Mesenchymal stem cell (in vitro differentiated cells and primary cell): ENCODE measurements at regions not wholly inside any gene's neighbourhood (a gene's known extent, or its start where the extent isn't known, plus 50 kb on each side); places are given as distances from the start of the nearest gene placed in this dataset.

Experiments used
- DNase-seq: peaks from one replicate; pipeline ENCODE4 v3.0.0-alpha.2; 2013
- H2AFZ ChIP-seq: one replicate; pipeline ENCODE4 v1.6.1; 2013; ENCODE audit warnings: low read depth, mild to moderate bottlenecking, control low read depth, inconsistent platforms, low read length, moderate library complexity
- H2AK5ac ChIP-seq: 2 replicates; pipeline ENCODE4 v1.6.1; 2013; ENCODE audit warnings: low read length, moderate library complexity, mild to moderate bottlenecking, inconsistent platforms; ENCODE audit not compliant: severe bottlenecking
- H2BK120ac ChIP-seq: one replicate; pipeline ENCODE4 v1.6.1; 2013; ENCODE audit warnings: low read depth, mild to moderate bottlenecking, inconsistent platforms, low read length, moderate library complexity
- H2BK12ac ChIP-seq, 2 experiments: one replicate each; pipeline ENCODE4 v1.6.1; 2013; ENCODE audit warnings: inconsistent platforms in 2 of 2, low read length in 2 of 2, mild to moderate bottlenecking in 2 of 2, moderate library complexity in 2 of 2, control low read depth in 1 of 2
- H2BK15ac ChIP-seq: one replicate; pipeline ENCODE4 v1.6.1; 2013; ENCODE audit warnings: mild to moderate bottlenecking, low read depth, inconsistent platforms; ENCODE audit not compliant: poor library complexity, severe bottlenecking
- H2BK5ac ChIP-seq: 2 replicates; pipeline ENCODE4 v1.6.1; 2013; ENCODE audit warnings: low read depth, mild to moderate bottlenecking, low read length, control low read depth, inconsistent platforms; ENCODE audit not compliant: poor library complexity, severe bottlenecking
- H3K14ac ChIP-seq, 2 experiments: one replicate each; pipeline ENCODE4 v1.6.1; 2013; ENCODE audit warnings: inconsistent platforms in 2 of 2, low read length in 2 of 2, control low read depth in 1 of 2, mild to moderate bottlenecking in 1 of 2, moderate library complexity in 1 of 2
- H3K18ac ChIP-seq, 2 experiments: one replicate each; pipeline ENCODE4 v1.6.1; 2013; ENCODE audit warnings: inconsistent platforms in 2 of 2, low read length in 2 of 2, control low read depth in 1 of 2, low read depth in 1 of 2, mild to moderate bottlenecking in 1 of 2
- H3K23ac ChIP-seq, 2 experiments: one replicate each; pipeline ENCODE4 v1.6.1; 2013; ENCODE audit warnings: inconsistent platforms in 2 of 2, low read length in 2 of 2, mild to moderate bottlenecking in 2 of 2, moderate library complexity in 2 of 2, control low read depth in 1 of 2
- H3K27ac ChIP-seq: 2 replicates; pipeline ENCODE4 v1.5.1; 2013; ENCODE audit warnings: mild to moderate bottlenecking, moderate library complexity, low read length, control low read depth, inconsistent platforms; ENCODE audit not compliant: poor library complexity, severe bottlenecking
- H3K27me3 ChIP-seq, 2 experiments: 2 replicates each; pipeline versions ENCODE4 v1.6.1 to v1.7.0; 2013; ENCODE audit warnings: low read length in 2 of 2, mild to moderate bottlenecking in 2 of 2, moderate library complexity in 2 of 2, control low read depth in 1 of 2, inconsistent platforms in 1 of 2; ENCODE audit not compliant: control insufficient read depth in 1 of 2, insufficient read depth in 1 of 2
- H3K36me3 ChIP-seq, 2 experiments: 2 replicates each; pipeline versions ENCODE4 v1.6.1 to v1.7.0; 2013; ENCODE audit warnings: low read length in 2 of 2, control low read depth in 1 of 2, inconsistent platforms in 1 of 2, low read depth in 1 of 2, mild to moderate bottlenecking in 1 of 2; ENCODE audit not compliant: insufficient read depth in 2 of 2, control insufficient read depth in 1 of 2
- H3K4ac ChIP-seq, 2 experiments: one replicate each; pipeline ENCODE4 v1.6.1; 2013; ENCODE audit warnings: inconsistent platforms in 2 of 2, low read length in 2 of 2, mild to moderate bottlenecking in 2 of 2, moderate library complexity in 2 of 2, control low read depth in 1 of 2, low read depth in 1 of 2
- H3K4me1 ChIP-seq: 2 replicates; pipeline ENCODE4 v1.6.1; 2013; ENCODE audit warnings: low read depth, low read length, control low read depth; ENCODE audit not compliant: control insufficient read depth, insufficient read depth
- H3K4me2 ChIP-seq: 2 replicates; pipeline ENCODE4 v1.6.1; 2013; ENCODE audit warnings: low read length, mild to moderate bottlenecking, inconsistent platforms; ENCODE audit not compliant: poor library complexity, severe bottlenecking
- H3K4me3 ChIP-seq, 2 experiments: 2 replicates each; pipeline versions ENCODE4 v1.5.1 to v1.7.0; 2013; ENCODE audit warnings: low read length in 2 of 2, mild to moderate bottlenecking in 2 of 2, control low read depth in 1 of 2, low read depth in 1 of 2; ENCODE audit not compliant: insufficient read depth in 1 of 2
- H3K79me1 ChIP-seq: replicated peaks from 2 replicates; pipeline ENCODE4 v1.6.1; 2013; ENCODE audit warnings: mild to moderate bottlenecking, control low read depth, low read length, inconsistent platforms; ENCODE audit not compliant: poor library complexity, severe bottlenecking
- H3K9ac ChIP-seq: 2 replicates; pipeline ENCODE4 v1.7.0; 2013; ENCODE audit warnings: mild to moderate bottlenecking, low read length, moderate library complexity
- H3K9me3 ChIP-seq: 2 replicates; pipeline ENCODE4 v1.7.0; 2013; ENCODE audit warnings: mild to moderate bottlenecking, low read length; ENCODE audit not compliant: control insufficient read depth
- H4K8ac ChIP-seq: one replicate; pipeline ENCODE4 v1.6.1; 2013; ENCODE audit warnings: inconsistent platforms, mild to moderate bottlenecking, low read length, moderate library complexity
- H4K91ac ChIP-seq: one replicate; pipeline ENCODE4 v1.6.1; 2013; ENCODE audit warnings: mild to moderate bottlenecking, low read length, inconsistent platforms
- WGBS: methylation state at CpG from one replicate; pipeline ENCODE4 v1.1.7; 2013; ENCODE audit warnings: mixed read lengths; 5-methylcytosine and 5-hydroxymethylcytosine counted together

DNA sequence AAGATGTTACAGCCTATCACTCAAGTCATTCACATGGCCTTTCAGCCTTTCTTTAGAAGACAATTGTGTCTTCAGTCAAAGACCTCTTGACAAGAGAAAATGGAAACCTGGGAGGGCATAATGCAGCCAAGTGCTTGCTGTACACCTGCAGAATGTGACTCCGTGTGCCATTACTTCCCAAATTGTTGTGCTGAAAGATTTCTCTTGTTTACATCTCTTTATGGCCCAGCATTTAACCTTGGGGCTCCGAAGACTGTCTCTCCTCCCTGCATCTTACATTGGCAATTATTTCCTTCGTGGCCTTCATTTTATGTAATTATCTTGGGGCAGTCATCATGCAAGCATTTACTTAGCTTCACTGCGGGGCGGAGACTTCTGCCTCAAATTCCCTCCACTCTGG, 287.0 kb downstream of the TCF7L2 start:
- H2BK120ac ChIP-seq: no peak overlapping the region
- H4K91ac ChIP-seq: no peak overlapping the region
- H2BK12ac ChIP-seq: no peak overlapping the region
- no peaks in the 10 kb centered on the region for H3K9me3 ChIP-seq
- H3K14ac ChIP-seq: no peak overlapping the region
- H2AK5ac ChIP-seq: no peak overlapping the region
- no peaks in the 10 kb centered on the region for H3K79me1 ChIP-seq
- H3K23ac ChIP-seq: no peak overlapping the region
- H2AFZ ChIP-seq: no peak overlapping the region
- no peak overlapping the region for H3K18ac ChIP-seq
- H3K4ac ChIP-seq: no peak overlapping the region
- 93% methylated on average over 5 of the region's 5 CpGs for WGBS
- no peak overlapping the region for H4K8ac ChIP-seq
- no peak overlapping the region for H3K27ac ChIP-seq
- no peaks in the 10 kb centered on the region for H3K4me1 ChIP-seq
- H2BK15ac ChIP-seq: no peak overlapping the region
- no peak overlapping the region for H3K4me3 ChIP-seq
- H3K36me3 ChIP-seq: no peaks in the 10 kb centered on the region
- H3K4me2 ChIP-seq: no peak overlapping the region
- no peak overlapping the region for H2BK5ac ChIP-seq
- H3K9ac ChIP-seq: no peak overlapping the region
- H3K27me3 ChIP-seq: peaks cover 3 to 28% of the 10 kb centered on the region in 2 experiments
- DNase-seq: no peak

- H3K4ac ChIP-seq: no peak overlapping the region
- H3K23ac ChIP-seq: no peak overlapping the region
- H3K4me2 ChIP-seq: no peak overlapping the region
- WGBS: 86% methylated on average over 7 of the region's 7 CpGs
- H3K4me1 ChIP-seq: no peaks in the 10 kb centered on the region
- no peaks in the 10 kb centered on the region for H3K9me3 ChIP-seq
- H3K36me3 ChIP-seq: no peaks in the 10 kb centered on the region
- no peak overlapping the region for H3K14ac ChIP-seq
- no peak overlapping the region for H2AFZ ChIP-seq
- no peak overlapping the region for H4K8ac ChIP-seq
- H2BK15ac ChIP-seq: no peak overlapping the region
- H3K27ac ChIP-seq: no peak overlapping the region
- DNase-seq: no peak
- no peak overlapping the region for H2AK5ac ChIP-seq
- H3K9ac ChIP-seq: no peak overlapping the region
- H2BK12ac ChIP-seq: no peak overlapping the region
- H3K18ac ChIP-seq: no peak overlapping the region
- no peaks in the 10 kb centered on the region for H3K79me1 ChIP-seq
- no peak overlapping the region for H2BK120ac ChIP-seq
- peaks cover 3 to 48% of the 10 kb centered on the region in 2 experiments for H3K27me3 ChIP-seq
- H2BK5ac ChIP-seq: no peak overlapping the region
- H4K91ac ChIP-seq: no peak overlapping the region
- no peak overlapping the region for H3K4me3 ChIP-seq
These were observed 289.7 kb downstream of the TCF7L2 start for GRCh38 chr10:113239566-113240350.

GRCh38 chr10:113240736-113241135, 290.7 kb downstream of the TCF7L2 start:
- H2AK5ac ChIP-seq: no peak overlapping the region
- H3K36me3 ChIP-seq: no peaks in the 10 kb centered on the region
- peaks cover 3 to 55% of the 10 kb centered on the region in 2 experiments for H3K27me3 ChIP-seq
- no peak overlapping the region for H3K23ac ChIP-seq
- no peaks in the 10 kb centered on the region for H3K9me3 ChIP-seq
- H3K4me3 ChIP-seq: no peak overlapping the region
- no peak overlapping the region for H4K91ac ChIP-seq
- H3K79me1 ChIP-seq: no peaks in the 10 kb centered on the region
- H4K8ac ChIP-seq: no peak overlapping the region
- no peak overlapping the region for H2BK12ac ChIP-seq
- H3K4me1 ChIP-seq: no peaks in the 10 kb centered on the region
- no peak overlapping the region for H2BK5ac ChIP-seq
- H2BK15ac ChIP-seq: no peak overlapping the region
- no peak overlapping the region for H3K4ac ChIP-seq
- 100% methylated on average over 2 of the region's 2 CpGs for WGBS
- H3K4me2 ChIP-seq: no peak overlapping the region
- H2AFZ ChIP-seq: no peak overlapping the region
- H3K9ac ChIP-seq: no peak overlapping the region
- no peak overlapping the region for H3K27ac ChIP-seq
- H2BK120ac ChIP-seq: no peak overlapping the region
- no peak overlapping the region for H3K14ac ChIP-seq
- no peak overlapping the region for H3K18ac ChIP-seq
- DNase-seq: no peak

GRCh38 chr10:113241599-113242360, 291.7 kb downstream of the TCF7L2 start:
- H3K4me3 ChIP-seq: no peak overlapping the region
- no peak overlapping the region for H2BK12ac ChIP-seq
- H3K23ac ChIP-seq: no peak overlapping the region

More at GRCh38 chr10:113241599-113242360, 291.7 kb downstream of the TCF7L2 start:
- Histone ChIP-seq H3K14ac (no peak overlapping the region), H3K9me3 (no peaks in the 10 kb centered on the region), H4K91ac (no peak overlapping the region), H4K8ac (no peak overlapping the region), H3K9ac (no peak overlapping the region), H3K4me1 (no peaks in the 10 kb centered on the region), H3K27ac (no peak overlapping the region), H3K18ac (no peak overlapping the region), H3K36me3 (no peaks in the 10 kb centered on the region), H3K27me3 (peaks cover 3 to 59% of the 10 kb centered on the region in 2 experiments), H2BK15ac (no peak overlapping the region), H2BK120ac (no peak overlapping the region), H2AK5ac (no peak overlapping the region), H3K79me1 (no peaks in the 10 kb centered on the region), H3K4ac (no peak overlapping the region), H2AFZ (no peak overlapping the region), H2BK5ac (no peak overlapping the region), H3K4me2 (no peak overlapping the region)
- whole genome bisulfite sequencing: 87% methylated on average over 7 of the region's 7 CpGs
- DNase-seq: no peak
